Stimulated activated CD4-positive, alpha-beta T cell treated with anti-CD3 and anti-CD28 coated beads, Interleukin-2, amount 100 ng/mL, for 48 hours (primary cell): ENCODE measurements at regions not wholly inside any gene's neighbourhood (a gene's known extent, or its start where the extent isn't known, plus 50 kb on each side); places are given as distances from the start of the nearest gene placed in this dataset.

Source experiments
- DNase-seq, 2 donors: peaks; one replicate each; pipeline ENCODE4 v3.0.0-alpha.2; 2020

DNA sequence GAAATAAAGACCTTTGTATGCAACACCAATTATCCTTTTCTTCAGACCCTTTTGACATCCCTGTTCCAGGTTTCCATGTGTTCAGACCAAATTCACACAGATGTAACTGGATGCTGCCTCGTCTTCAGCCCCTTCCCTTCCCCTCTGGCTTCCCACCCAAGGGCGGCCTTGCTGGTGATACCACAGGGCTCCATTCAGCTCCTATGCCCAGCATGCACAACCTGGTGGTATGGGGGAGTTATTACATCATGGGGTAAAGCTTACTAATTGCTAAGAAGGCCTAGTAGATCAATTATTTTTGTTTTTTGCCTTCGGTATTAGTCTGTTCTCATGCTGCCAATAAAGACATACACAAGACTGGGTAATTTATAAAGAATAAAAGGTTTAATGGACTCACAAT lies 317.0 kb upstream of the CXXC4 start:
- no peak for DNase-seq

DNA sequence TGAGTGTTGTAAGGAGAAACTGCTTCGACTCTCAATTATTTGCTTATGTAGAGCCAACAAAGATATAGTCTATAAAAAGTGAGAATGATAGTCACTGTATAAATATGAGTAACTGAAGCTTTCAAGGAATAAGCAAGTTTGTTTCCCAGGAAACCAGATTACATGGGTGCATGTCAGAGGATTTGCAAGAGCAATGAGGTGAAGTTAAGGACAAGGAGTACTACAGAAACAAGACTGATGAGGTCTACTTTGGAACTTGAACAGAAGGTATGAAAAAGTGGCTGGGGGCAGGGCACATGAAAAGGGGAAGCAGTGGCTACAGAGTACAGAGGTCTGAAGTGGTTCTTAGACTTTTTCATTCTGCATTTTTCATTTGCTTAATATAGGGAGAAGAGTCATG lies 321.0 kb upstream of the CXXC4 start:
- DNase-seq: no peak

DNA sequence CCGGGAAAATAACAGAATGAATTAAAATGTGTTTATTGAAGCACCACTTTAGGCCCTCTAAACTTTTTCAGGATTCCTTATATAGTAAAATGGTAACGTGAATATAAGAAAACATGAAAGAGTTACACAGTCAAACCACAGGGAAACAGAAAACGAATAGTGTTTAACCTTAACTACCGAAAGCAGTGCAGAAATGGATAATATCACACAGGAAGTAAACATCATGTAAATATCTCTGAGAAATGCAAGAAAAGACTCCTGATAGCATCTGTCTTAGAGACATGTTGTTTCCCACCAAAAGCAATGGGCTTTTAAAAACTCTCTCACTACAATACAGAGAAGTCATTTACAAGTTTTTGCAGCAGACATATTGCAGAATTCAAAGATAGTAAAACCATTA lies 323.9 kb upstream of the CXXC4 start:
- DNase-seq: no peak

DNA sequence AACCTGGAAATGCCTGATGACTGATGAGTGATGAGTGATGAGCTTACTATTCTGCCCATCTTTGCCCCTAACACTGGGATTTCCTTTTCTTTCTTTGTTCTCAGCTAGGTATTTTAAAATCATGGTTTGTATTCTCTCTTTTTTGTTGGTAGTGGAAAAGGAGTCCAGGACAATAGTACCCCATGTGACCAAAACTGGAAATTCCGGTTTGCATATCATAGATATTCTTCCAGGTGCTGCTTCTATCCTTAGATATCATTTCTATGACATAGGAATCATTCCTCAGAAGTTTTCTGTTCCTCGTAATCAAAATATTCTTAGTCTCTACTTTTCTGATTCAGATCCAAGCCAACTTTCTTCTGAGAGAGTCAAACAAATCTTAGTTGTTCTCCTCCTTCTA lies 320.5 kb upstream of the TET2 start:
- DNase-seq: no peak

DNA sequence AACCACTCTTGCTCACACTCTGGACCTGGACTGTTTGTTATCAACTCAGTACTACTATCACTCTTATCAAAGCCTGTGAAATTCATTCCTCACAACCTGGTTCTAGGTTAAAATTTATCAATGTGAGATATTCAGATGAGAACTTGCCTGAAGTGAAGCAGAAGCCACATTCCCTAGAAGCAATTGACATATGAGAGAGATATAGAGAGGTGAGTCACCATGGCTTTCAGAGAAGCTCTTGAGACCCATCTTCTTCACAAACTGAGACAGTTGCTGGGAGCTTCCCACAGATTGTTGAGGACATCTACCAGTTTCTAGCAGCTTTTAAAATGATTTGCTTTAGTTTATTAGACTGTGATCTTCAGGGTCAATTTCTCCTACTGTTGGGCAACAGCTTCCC lies 316.9 kb upstream of the TET2 start:
- no peak for DNase-seq

DNA sequence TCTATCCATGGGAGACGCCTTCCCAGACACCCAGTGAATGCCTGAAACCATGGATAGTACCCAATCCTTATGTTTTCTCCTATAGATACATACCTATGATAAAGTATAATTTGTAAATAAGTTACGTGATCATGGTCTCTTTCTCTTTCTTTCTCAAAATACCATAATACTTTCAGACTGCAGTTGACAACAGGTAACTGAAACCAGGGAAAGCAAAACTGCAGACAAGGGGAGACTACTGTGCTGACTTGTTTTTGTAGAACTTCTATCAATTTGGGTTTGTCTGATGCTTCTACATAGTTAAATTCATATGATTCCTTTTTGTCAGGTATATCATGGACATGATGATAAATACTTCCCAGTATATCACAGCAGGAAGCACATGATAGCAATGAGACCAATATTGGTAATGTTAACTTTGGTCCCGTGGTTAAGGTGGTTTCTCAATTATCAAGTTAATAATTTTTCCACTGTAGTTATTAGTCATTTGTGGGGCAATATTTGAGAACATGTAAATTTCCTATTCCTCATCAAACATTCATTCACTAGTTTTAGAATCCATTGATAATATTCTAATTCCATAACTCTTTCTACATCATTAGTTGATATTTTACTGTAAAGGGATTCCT lies 298.0 kb upstream of the TET2 start:
- DNase-seq: no peak

DNA sequence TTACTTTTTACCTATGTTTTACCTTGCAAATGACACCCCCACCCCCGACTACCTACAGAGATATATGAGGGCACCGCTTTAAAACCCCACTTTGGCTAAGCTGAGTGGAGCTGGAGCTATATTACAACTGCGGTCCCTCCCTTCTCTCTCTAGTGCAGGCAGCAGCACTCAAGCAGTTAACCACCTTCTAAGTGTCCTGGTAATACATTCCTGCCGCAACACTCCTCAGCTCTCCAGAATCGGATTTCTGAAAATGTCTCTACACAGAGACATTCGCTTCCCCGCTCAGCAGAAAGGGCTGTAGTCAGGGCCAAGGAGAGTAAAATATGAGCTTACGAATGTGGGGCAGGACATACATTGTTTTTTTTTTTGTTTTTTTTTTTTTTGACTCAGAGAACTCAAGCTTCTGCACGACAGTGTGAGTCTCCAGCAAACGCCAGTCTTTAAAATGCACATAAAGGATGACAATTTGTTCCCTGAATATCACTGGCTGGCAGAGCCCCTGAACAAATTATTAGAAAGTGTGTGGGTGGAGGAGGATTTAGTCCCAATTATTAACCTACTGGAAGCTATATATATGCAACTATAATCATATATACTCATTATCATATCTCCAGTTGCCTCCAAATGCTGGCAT lies 287.0 kb upstream of the TET2 start:
- no peak for DNase-seq

DNA sequence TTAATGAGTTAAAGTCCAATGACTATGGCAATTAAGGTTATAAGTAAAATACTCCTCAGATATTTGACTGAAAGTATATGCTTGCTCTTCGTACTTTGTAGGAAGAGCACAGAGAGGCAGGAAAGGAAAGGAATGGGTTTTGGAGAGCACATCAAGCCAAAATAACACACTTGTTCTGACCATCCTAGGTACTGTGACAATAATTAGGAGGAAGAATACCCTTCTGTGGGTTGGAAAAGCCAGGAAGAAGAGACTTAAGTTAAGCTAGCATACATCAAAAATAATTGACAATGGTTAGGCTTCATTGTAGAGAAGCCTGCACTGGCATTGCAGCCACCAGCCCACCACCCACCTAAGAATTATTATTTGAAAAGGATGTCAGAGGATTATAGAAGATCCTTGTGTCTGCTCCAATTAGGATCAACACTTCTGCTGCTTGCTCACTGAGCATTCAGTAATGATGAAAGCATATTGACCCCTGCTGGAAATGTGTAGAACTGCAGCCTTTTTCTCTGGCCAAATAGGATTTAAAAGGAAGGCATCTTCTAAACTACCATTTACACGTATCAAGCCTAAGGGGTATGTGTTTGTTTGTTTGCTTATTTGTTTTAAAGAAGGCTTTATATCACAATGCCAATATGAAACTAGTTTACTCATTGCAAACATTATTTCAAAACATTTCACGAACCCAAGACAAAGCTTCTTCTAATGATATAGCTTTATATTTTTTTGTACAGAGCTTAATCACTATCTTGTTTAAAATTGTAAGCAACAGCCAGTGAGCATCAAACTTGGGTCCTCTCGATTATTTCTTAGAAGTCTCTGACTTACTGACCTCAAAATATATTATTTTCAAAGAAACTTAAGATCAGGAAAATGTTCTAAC lies 286.2 kb upstream of the TET2 start:
- DNase-seq: peak; percentile 41 to 47

DNA sequence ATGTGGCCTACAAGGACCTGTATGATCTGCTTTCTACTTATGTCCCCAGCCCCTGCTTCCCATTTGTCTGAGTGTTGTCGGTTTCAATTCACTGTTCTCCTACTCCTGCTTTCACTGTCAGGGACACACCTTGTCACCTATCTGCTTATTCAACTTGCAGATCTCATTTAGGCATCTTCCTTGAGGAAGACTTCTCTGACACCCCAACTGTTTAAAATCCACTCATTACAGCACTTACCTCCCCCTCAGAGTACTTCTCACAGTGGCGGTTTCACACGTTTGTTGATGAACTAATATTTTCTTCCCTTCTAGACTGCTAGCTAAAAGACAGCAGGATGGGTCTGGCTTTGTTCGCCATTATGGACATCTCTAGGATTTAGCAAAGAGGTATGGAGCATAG lies 279.9 kb upstream of the TET2 start:
- DNase-seq: no peak

DNA sequence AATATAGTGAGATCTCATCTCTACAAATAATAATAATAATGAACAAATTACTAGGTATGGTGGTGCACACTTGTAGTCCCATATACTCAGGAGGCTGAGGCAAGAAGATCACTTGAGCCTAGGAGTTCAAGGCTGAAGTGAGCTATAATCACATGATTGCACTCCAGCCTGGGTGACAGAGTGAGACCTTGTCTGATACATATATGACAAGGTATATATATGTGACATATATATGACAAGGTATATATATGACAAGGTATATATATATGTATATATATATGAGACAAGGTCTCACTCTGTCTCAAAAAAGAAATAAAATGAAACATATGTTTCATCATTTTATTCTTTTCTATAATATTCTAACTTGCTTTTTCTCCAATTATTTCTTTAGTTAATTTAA lies 278.1 kb upstream of the TET2 start:
- no peak for DNase-seq

DNA sequence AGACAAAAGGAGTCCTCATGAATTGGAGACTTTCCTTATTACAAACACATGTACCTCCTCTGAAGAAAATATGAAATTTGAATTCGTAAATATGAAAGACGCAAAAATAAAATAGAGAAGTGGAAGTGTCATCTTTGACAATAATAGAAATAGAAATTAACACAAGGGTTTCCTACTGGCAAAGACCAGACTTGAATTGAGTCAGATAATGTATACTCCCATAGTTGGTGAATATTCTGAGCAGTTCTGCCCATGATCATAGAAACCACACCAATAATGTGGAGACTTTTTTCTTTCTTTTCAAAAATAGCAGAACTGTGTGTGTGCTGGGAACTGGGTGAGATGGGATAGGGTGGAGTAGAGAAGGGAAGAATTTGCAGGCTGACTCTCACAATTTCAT lies 277.7 kb upstream of the TET2 start:
- no peak for DNase-seq

DNA sequence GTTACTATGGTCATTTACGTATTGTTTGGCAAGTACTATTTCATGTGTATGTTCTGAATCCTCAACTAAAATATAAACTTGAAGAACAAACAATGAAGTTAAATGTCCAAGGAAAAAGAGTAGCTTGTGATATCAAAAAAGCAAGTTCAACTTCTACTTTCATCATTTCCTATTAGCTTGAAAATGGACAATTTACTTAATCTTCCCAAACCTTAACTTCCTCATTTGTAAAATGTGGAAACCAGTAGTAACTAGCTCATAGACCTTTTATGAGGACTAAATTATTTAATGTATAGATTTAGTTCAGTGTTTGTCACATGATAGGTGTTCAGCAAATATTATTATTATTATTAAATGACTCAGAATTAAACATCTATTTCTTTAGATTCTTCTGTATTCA lies 276.8 kb upstream of the TET2 start:
- DNase-seq: no peak

DNA sequence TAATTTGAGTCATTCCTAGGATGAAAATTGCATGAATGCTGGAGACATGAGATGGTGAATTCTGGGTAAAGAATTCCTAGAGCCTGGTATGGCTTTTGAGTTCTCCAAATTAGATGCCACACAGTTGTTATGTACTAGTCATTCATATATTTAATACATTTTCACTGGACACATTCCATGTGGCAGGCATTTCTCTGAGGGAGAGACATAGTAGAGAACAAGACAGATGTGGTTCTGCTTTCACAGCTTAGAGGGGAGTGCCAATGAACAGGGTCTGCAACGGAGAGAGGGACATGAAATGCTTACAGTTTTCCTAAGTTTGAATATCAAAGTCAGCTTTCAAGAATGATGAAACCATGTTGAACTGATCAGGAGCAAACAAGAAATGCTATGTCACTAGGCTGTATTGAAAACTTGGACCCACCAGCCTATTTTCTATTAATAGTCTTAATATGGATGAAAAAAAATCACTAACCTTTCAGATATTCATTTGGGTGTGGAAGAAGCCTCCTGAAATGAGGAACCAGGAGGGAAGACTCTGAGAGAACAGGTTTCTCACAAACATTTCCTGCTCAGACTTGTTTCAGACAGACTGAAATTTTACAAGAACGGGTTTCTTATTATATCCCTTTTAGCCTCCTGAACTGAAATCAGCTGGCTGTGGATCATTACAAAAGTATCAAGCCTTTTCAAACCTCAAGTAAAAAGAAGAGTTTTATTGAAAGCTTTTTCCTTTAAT lies 276.0 kb upstream of the TET2 start:
- DNase-seq: no peak

DNA sequence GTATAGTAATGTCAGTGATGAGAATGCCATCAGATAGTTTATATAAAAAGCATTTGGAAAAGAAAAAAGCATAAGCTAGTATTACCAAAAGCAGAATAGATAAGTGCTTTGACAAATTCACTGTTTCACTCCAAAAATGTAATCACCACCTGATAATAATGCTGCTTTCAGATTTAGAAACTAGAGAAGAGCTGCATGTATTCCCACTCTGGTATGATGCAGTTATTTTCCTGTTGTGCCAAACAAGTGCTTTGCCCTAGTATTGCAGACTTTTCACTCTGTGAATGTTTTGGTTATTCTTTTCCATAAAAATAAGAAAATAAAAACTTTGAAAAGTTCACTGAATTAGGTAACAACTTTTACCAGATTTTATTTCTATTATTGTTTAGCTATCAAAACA lies 267.7 kb upstream of the TET2 start:
- no peak for DNase-seq

DNA sequence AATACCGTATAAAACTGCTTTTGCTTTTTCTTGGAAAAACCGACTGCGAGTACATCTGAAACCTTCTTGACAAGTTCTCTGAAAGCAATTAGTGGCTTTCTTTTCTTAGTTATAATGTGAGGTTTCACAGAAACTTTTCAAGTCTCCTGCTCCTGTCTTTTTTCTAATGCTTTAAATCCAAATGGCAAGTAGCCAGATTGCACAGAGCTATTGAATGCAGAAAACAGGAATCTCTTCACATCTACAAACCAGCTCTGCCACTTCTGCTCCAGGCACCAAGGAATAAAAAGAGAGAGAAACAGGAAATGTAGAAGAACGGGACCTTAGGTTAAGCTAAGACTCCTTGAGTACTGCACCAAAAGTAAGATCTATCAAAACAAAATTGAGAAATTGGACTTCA lies 267.3 kb upstream of the TET2 start:
- no peak for DNase-seq

DNA sequence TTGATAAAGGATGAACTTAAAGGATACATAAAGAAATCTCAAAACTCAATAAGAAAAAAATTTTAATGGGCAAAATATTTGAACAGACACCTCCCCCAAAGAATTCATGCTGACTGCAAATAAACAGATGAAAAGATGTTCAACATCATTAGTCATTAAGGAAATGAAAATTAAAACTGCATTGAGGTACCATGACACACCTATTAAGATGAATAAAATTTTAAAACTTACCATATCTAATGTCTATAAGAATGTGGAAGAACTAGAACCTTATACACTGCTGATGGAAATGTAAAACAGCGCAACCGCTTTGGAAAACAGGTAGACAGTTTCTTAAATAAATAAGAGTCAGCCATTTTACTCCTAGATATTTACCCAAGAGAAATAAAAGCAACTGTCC lies 266.8 kb upstream of the TET2 start:
- no peak for DNase-seq

DNA sequence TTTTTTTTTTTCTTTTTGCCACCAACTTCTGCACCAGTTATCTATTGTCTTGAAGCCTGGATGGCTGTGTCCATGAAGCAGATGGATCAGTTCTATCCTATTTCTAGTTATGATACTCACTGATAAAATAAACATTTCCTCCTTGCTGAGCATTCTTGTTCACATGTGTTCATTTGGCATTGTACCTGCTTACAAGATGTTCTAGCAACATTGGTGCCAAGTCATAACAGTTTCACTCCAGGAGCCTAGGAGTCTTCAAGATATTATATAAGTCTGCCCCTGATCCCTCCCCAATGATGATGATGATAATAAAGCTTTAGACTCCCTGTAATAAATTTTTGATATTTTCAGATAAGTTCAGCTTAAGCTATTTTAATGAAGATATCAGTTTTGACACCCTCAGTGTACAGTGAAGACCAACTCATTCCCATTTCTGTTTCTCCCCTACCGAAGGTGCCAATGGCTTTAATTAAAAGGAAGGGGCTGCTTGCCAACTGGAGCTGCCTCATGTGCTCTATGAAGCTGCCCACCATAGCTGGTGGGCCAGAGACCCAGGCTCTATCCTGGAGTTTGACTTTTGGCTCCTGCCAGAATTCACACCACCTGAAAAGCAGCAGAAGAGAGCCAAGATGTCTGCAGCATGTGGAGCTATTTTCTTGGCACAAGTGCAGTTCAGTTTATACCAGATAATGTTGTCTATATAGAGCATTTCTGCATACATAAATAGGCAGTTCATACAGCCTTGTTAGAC lies 265.4 kb upstream of the TET2 start:
- no peak for DNase-seq

DNA sequence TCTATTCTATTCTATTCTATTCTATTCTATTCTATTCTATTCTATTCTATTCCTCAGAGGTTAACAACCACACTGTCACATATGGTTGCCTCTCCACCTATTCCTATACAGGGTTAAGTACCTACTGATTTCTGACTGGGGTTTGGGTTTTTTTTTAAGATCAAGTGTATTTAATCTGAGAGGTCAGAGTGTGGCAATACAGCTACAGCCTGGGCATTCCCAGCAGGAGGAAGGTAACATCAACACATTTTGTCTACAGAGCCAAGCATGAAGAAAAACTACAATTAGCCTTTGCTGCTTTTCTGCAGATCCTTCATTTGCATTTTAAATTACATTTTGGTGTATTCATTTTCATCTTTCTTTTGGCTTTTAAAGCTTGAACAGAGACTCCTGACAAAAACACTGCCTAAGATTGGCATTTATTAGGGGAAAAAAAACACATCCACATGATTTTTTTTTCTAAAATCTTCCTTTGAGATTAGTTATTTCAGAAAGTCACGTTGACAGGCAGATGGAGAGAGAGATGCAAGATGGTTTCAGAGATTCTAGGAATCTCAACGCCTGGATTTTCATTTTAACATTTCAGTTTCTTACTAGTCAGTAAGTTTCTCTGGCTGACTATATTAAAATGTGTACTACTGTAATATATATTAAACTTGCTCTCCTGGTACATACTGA lies 255.9 kb upstream of the TET2 start:
- no peak for DNase-seq

DNA sequence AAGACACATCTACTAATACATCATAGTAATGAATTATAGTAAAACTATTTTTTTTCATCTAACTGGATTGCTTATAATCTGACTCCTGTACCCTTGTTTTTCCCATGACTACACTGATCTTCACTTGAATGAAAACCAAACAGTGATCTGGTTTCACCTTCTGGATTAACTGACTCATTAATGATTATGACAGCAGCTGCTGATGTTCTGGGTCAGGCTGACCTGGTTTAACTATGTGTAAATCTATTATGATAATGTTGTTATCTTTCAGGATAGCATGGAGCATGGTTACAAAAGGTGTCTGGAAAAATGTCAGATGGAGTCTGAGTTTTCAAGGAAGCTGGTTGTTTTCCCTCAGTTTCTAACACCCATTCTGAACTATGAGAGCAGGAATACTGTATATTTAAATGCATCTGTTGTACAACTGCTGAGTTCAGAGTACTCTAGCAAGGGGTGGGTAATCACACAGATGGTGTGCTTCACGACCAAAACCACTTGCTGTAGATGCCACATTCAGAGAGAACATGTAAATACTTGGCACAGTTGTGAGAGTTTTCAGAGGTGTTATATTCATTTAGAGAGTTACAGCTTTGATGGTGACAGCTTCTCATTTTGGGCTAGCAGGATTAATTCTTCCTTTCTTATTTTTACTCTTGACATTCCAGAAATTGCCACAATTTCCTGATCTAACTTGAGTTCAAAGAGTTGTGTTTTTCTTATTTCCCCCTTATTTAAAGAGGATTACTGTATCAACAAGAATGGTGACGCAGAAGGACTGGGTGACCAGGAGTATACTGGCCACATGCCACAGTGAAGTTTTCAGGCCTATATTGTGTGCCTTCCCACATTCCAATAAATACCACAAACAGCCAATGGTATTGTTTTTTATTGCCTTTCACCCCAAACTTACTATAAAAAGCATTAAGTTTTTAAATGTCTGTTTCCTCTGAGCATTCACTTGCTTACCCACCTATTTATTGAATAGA lies 249.7 kb upstream of the TET2 start:
- no peak for DNase-seq

DNA sequence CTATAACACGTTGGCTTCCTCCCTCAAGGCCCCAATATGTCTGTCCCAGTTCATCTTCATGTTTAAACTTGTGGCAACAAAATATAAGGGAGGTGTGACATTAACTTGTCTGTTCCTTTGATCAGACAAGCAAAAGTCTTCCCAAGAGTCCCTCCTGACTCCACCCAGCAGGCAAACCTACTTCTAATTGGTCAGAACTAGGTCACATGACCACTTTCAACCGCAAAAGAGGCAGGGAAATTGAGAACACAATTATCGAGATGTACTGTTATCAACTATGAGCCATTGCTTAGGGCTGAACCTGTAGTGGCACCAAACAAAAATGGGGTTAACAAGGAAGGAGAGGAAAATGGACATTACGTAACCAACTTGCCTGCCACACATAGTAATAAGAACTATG lies 246.8 kb upstream of the TET2 start:
- no peak for DNase-seq

DNA sequence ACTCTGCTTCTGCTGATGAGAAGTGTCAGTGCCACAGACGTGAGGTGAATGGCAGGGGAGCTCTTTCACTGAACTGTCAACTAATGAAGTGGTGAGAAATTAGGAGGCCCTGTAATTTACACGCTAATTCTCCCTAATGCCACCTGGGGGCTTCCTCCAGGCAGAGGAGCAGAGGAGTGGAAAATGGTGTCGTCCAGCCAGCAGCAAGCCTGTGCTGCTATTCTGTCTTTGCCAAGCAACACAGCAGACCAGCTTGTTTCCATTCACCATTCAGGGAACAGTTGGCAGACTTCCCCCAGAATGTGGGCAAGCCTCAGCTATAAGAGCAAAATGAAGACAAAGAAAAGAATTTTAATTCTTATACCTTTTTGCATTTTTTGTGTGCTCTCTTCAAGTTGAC lies 245.2 kb upstream of the TET2 start:
- no peak for DNase-seq
